Putamen (tissue), 1 donor: ENCODE measurements at regions not wholly inside any gene's neighbourhood (a gene's known extent, or its start where the extent isn't known, plus 50 kb on each side); places are given as distances from the start of the nearest gene placed in this dataset.

ENCODE experiments used
- DNase-seq: peaks from one replicate; pipeline ENCODE4 v3.0.0-alpha.2; 2016; ENCODE audit warnings: low spot score

DNA sequence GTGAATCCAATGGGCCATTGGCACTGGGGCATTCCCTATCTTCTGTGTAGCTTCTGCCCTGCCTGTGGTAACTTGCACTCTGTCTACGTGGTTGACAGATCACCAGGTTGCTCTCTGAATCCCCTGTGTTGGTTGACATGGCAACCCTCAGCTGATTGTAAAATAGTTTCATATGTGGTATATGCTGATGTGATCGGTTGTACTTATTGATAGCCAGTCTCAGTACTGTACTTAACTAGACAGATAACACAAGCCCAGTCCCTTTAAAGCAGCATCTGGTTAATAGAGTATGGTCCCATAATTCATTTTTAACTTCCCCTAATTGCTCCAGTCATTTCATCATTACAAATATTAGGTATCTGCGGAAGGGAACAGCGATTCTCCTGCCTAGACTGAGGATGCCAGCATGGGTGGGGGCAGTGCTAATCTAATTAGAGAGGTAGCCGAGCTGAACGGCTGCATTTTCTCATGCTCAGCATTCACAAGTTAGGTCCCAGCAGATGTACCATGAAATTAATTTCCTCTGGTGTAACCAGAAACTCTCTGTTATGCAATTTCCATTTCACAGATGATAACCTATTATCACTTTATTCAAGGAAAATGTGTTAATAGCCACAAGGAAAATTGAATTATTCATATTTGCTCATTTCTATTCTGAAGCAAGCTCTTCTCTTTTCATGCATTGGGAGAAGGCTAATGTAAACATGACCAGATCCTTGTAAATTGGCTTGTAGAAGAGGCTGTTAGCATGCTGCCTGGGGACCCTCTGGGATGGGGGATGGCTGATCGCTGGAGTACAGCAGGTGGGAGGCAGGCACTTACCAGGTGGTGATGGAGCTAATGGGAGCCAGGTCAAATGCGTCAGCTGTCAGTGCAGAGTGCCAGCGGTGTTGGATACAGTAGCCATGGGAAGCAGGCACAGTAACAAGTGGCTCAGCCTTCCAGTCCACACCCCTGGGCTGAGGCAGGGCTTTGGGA lies 608.3 kb downstream of the GALR1 start:
- DNase-seq, result no peak

GRCh38 chr18:77859634-77860033 lies 610.0 kb downstream of the GALR1 start:
- DNase-seq, result no peak

- DNase-seq, result no peak
Observed at GRCh38 chr18:77862066-77862757, 612.6 kb downstream of the GALR1 start.

GRCh38 chr18:77865853-77866252 lies 616.2 kb downstream of the GALR1 start:
- no peak for DNase-seq

DNA sequence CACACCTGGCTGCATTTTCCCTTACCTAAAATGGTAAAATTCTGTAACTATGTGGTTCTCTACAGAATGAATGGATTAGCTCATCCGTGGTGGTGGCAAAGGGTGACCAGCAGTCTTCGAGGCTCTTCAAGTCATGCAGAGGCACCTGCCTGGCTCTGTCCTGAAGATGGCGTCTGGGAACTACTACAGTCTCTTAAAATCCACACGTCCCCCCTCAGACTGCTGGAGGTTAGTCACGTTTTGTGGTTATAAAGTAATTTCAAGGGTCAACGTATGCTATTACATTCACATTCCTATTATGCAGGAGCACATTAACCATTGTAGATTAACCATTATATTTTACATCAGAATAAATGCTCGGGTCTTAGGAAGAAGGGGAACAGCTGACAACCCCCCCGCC lies 616.7 kb downstream of the GALR1 start:
- no peak for DNase-seq

DNA sequence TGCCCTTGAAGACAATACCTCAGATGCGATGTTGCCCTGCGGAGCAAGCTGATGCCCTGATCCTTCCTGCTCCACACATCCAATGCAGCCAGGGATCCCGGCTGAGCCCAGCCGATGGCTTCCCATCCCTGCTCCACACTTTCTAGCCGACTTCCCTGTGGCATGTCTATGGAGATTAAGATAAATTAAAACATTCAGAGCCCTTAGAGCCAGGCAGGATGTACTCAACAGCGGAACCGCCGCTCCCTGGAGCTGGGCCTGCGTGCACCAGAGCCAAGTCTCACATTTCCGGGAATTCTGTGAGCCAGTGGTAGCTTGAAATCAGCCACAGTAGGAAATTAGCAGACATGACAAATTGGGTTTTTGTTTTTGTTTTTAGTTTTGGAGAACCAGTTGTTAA lies 620.6 kb downstream of the GALR1 start:
- DNase-seq, result no peak

DNA sequence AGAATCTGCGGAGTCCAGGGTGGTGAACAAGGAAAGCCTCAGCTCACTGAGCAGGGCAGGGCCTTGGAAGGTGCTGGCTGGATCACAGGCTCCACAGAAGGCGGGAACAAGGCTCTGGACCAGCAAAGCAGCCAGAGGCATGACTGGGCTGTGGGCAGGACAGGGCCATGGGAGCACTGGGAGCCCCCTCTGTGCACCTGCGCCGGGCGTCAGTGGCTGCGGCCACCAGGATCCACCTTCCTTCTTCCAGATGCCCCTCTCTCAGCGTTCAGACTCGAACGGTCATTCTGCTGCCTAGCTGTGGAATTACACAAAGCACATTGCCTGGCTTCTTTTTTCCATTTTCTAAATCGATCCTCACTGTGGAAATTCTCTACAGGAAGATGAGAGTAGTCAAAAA lies 621.2 kb downstream of the GALR1 start:
- DNase-seq, result no peak

GRCh38 chr18:77872166-77872565 lies 622.5 kb downstream of the GALR1 start:
- no peak for DNase-seq

GRCh38 chr18:77876319-77876865 lies 626.7 kb downstream of the GALR1 start:
- DNase-seq, result no peak

DNA sequence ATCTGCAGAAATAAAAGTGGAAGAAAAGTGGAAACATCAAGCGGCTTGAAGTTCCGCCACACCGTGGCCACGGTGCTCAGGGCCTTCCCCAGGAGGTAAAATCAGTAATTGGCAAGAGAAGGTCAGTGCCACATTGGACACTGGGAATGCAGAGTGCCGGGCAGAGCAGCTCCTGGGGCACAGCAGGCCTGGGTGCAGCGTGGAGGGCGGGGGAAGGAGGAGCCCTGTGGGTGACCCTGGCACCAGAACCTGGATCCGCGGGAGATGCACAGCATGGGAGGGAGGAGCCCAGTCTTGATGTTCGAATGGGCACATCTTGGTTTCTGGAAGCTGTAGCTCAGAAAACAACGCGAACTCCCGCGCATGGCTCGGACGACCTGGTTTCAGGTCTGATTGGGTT lies 630.2 kb downstream of the GALR1 start:
- DNase-seq, result no peak

DNA sequence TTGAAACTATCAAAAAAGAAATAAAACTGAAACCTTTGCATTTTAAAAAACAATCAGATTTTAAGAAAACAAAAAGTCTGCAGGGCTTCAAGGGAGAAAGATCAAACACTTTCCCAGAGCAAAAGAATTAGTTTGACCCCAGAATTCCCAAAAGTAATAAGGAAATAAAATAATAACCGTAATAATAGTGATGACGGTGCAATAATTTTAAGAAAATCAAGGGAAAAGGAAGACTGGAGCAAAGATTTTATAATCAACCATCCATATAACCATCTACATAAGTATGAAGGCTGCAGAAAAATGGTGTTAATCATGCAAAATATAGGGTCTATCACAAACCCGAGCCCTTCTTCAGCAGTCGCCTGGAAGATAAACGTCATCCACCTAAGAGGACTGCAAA lies 634.8 kb downstream of the GALR1 start:
- no peak for DNase-seq

DNA sequence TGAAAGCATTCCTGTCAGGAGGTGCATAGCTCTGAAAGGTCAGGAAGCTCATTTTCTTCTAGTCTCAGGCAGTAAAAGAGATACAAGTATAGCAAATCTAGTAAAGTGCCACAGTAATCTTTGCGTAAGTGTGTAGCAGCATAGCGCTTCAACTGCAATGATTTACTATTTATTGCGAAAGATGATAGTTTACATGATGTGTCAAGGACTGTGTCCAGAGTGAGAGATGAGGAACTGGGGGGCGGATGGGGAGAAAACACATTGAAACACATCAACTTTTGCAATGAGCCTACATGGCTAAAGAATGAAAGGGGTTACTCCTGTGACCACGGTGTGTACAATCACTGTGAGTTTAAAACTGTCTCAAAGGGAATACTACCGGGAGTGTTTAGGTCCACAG lies 644.4 kb downstream of the GALR1 start:
- no peak for DNase-seq

DNA sequence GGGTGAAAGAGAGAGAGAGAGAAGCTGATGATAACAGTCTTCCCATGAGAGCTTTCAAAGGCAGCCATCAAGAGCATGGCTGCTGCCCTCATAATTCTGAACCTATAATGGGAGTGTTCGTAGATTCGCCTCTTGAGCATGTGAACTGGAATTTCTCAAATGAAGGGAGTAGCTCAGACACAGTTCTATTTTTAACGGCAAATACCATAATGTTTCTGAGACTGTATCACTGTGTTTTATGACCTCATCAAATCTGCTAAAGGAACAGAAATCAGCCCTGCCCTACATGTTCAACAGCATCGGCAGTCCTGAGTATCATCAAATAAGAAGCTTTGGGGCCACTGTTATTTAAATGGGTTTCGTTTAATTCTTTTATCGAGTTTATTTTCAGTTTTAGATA lies 645.6 kb downstream of the GALR1 start:
- DNase-seq, result no peak

- DNase-seq, result no peak
Observed at GRCh38 chr18:77896586-77897252, 647.1 kb downstream of the GALR1 start.

GRCh38 chr18:77897606-77898005 lies 648.0 kb downstream of the GALR1 start:
- no peak for DNase-seq

GRCh38 chr18:77899972-77900754 lies 650.5 kb downstream of the GALR1 start:
- DNase-seq, result peak; percentile 20

DNA sequence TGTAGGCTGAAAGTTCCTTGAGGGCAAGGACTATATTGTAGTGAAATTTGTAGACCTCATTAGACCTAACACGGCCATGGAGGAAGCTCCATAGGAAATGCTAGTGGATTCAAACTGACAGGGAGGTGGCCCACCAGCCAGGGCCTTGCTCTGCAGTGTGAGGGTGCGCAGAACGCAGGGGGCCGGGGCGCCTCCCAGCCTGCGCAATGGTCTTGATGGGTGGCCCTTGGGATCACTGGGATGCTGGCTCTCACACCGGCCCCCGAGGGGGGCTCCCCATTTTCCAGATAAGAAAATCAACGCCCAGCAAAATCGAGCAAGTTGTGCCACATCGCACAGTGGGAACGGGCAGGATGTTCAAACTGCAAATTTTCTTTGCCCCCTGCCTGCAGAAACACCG lies 655.4 kb downstream of the GALR1 start:
- DNase-seq, result no peak

- no peak for DNase-seq
Observed at GRCh38 chr18:77905449-77906055, 655.9 kb downstream of the GALR1 start.

DNA sequence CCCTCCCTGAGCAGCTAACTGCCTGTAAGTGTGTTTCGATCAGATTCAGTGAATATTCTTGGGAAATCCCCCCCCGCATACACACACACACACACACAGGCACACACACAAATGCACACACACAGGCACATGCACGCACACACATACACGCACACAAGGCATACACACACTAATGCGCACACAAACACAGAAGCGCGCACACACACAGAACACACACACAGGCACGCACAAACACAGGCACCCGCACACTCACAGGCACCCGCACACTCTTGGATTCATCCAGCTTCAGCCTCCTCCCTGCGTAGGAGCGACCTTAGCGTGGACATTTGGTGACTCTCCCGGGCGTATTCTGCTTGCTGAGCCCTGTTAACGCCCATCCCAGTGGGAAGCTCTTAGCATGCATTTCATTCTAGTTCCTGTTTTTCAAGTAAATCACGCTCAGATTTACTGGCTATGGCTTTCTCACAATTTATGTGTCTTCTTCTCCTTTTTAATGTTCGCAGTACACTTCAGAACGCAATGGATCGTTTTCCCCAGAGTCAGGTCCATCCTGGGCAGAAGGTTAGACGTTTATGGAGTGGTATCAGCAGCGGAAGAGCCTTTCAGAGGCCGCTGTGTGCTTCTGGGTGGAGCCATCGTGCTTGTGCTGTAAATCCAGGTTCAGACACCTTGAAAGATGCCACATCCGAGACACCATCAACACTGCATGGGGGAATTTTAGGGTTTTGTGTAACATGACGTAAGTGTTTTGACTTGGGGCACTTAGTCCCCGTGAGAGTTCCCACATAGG lies 656.6 kb downstream of the GALR1 start:
- DNase-seq, result no peak

DNA sequence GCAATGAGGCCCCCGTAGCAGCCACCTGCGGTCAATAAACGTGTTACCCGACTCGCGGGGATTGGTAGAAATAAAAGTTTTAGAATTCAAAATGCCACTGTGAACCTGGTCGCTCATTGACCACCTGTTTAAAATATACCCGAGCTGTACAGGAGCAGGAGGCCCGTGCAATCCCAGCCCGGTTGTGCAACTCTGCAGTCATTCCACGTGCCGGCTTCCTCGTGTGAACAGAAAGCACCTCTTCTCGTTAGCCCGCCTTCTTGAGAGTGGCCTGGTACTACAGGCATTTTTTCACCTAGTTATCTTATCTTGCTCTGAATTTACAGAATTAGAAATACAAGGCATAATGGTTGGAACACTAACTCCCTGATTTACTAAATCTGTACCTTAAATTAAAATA lies 660.7 kb downstream of the GALR1 start:
- no peak for DNase-seq
